Heart left ventricle (tissue), 16 donors: ENCODE measurements at regions not wholly inside any gene's neighbourhood (a gene's known extent, or its start where the extent isn't known, plus 50 kb on each side); places are given as distances from the start of the nearest gene placed in this dataset.

Experiments
- ATAC-seq, 4 donors: fragments of 200-7000 bp; cut with Tn5 transposase; one replicate each; pipeline ENCODE4 v1.9.1; 2020 to 2022; ENCODE audit warnings: moderate library complexity in 4 of 4, mild to moderate bottlenecking in 3 of 4, moderate number of reproducible peaks in 1 of 4
- DNase-seq, 5 donors: peaks; one replicate each; pipeline ENCODE4 v3.0.0-alpha.2; 2020
- H3K27ac ChIP-seq, 12 donors: fragments of 200-600 bp; sonication (generic) in 4 of 12; one replicate each; pipeline versions ENCODE4 v1.5.0 to v1.8.0; 2016 to 2022; ENCODE audit warnings: mild to moderate bottlenecking in 2 of 12
- H3K27me3 ChIP-seq, 9 donors: fragments of 200-600 bp; sonication (generic) in 2 of 9; one replicate each; pipeline versions ENCODE4 v1.5.1 to v1.8.0; 2016 to 2022; ENCODE audit warnings: mild to moderate bottlenecking in 3 of 9
- H3K36me3 ChIP-seq, 9 donors: fragments of 200-600 bp; sonication (generic) in 2 of 9; one replicate each; pipeline versions ENCODE4 v1.5.0 to v1.8.0; 2018 to 2022; ENCODE audit warnings: mild to moderate bottlenecking in 2 of 9
- H3K4me1 ChIP-seq, 12 donors: fragments of 200-600 bp; sonication (generic) in 4 of 12; one replicate each; pipeline versions ENCODE4 v1.5.0 to v1.8.0; 2016 to 2022; ENCODE audit warnings: mild to moderate bottlenecking in 3 of 12
- H3K4me3 ChIP-seq, 12 donors: fragments of 200-600 bp; sonication (generic) in 4 of 12; one replicate each; pipeline versions ENCODE4 v1.5.0 to v1.8.0; 2017 to 2022; ENCODE audit warnings: mild to moderate bottlenecking in 9 of 12, moderate library complexity in 4 of 12
- H3K9me3 ChIP-seq, 12 donors: fragments of 200-600 bp; sonication (generic) in 4 of 12; one replicate each; pipeline versions ENCODE4 v1.5.0 to v1.8.0; 2016 to 2022; ENCODE audit warnings: mild to moderate bottlenecking in 1 of 12
- CTCF ChIP-seq, 12 donors: fragments of 200-600 bp; sonication (generic) in 4 of 12; IDR thresholded peaks; one replicate each; pipeline versions ENCODE4 v1.5.0 to v1.8.0; 2018 to 2022; ENCODE audit warnings: antibody characterized with exemption in 12 of 12, mild to moderate bottlenecking in 5 of 12
- POLR2A ChIP-seq, 2 donors: fragments of 450-650 bp; IDR thresholded peaks; one replicate each; pipeline ENCODE4 v1.6.1; 2017; ENCODE audit warnings: antibody characterized with exemption in 2 of 2, mild to moderate bottlenecking in 2 of 2, moderate library complexity in 2 of 2
- WGBS, 4 donors: extraction: QIAGEN DNeasy Blood & Tissue Kit in 2 of 4; methylation state at CpG; one replicate each; pipeline versions ENCODE4 v1.1.5 to v1.1.7; 2013 to 2018; 5-methylcytosine and 5-hydroxymethylcytosine counted together
- intact Hi-C, 10 donors: fragments of 100-400 bp; cut with DNase I; formaldehyde crosslinking; loops; one replicate each; pipeline versions ENCODE4 v1.11.1 to v1.14.2; 2022
- donor health status: ischemic (EF 13 %, LVEDD 7.1; RV severe dilation, severe dysfunction).
- donor health status: healthy with polysubstance abuse.
- donor health status: DM: no; HTN: yes; CAD: no.
- donor health status: DM: no; HTN: no; CAD: no.
- donor health status: ischemic (EF 25% LVEDD 6.9; RV normal size, moderate dysfunction).
- donor health status: ischemic (EF 25% LVEDD 5.7; RV mildly dilated, moderate dysfunction).
- donor health status: healthy.
- donor health status: DM: yes; HTN: yes; CAD: no.
- donor health status: ischemic (EF 35%, LVEDD 5.7; RV mildly dilated, moderate dysfunction).
- donor health status: nonischemic (EF 11% LVEDD 7.7; RV severe dilation, severe dysfunction).
- donor health status: DM: yes; HTN: yes; CAD: no.
- donor health status: PGD.
- donor health status: ischemic (EF 29% LVEDD 5.4; RV normal size, mild dysfunction).
- donor health status: nonischemic (EF 23%, LVEDD 6.1; RV moderate dilation, normal function).

DNA sequence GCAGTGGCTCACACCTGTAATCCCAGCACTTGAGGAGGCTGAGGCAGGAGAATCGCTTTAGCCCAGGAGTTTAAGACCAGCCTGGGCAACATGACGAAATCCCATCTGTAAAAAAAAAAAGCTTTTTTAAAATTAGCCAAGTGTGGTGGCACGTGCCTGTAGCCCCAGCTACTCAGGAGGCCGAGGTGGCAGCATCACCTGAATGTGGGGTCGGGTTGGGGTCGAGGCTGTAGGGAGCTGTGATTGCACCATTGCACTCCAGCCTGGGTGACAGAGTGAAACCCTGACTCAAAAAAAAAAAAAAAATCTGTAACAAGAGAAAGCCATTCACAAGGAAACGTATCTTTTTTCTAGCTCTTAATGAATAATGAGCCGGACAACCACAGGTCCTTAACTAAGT is 74.7 kb upstream of the DLG1 start:
- TF ChIP-seq CTCF (IDR thresholded peaks at IDR 0.05) (no peak), POLR2A (IDR thresholded peaks at IDR 0.05) (no peak)
- H3K9me3 ChIP-seq = no peaks in the 10 kb centered on the region
- WGBS, 4 donors = 92 to 96% (median 94%) methylated on average over 8 of the region's 8 CpGs
- H3K27me3 ChIP-seq = no peaks in the 10 kb centered on the region
- peaks cover 0 to 3% (median 0%) of the 10 kb centered on the region in 12 donors for H3K4me1 ChIP-seq
- no peak overlapping the region for H3K4me3 ChIP-seq
- intact Hi-C loops = no loop called here
- no peak overlapping the region for H3K27ac ChIP-seq
- H3K36me3 ChIP-seq = no peaks in the 10 kb centered on the region
- DNase-seq = no peak
- ATAC-seq = no peak

DNA sequence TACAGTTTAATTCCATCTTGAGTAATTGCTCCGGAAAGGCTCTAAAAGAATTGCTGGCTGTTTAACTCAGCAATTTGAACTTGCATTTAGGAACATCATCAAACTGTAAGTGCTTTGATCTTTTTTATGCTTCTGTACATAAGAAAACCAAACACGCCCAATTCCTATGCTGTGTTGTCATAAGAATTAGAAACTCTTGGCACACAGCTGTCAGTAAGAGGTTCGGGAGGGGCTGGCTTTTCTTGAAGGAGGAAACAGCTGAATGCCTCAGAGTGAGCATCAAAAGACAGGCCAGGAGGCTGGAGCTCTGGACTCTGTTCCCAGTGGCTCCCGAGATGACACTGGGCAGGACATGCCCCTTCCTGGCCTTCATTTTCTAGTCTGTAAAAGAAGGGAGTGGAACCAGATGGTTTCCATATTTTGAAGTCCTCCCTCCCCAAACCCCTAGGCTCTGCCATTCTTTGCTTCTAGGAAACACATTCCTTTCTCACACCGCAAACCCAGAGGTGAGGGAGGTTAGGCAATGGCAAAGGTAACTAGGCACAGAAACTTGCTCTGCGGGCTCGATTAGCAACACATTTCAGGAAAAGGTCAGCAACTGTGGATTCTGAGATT is 73.7 kb upstream of the DLG1 start:
- DNase-seq (no peak), ATAC-seq (peak in 3 of 4 donors; percentile 13 to 44 (median 43))
- H3K9me3 ChIP-seq = no peaks in the 10 kb centered on the region
- H3K36me3 ChIP-seq = no peaks in the 10 kb centered on the region
- H3K27me3 ChIP-seq = no peaks in the 10 kb centered on the region
- no peak overlapping the region for H3K27ac ChIP-seq
- H3K4me3 ChIP-seq = no peak overlapping the region
- TF ChIP-seq CTCF (IDR thresholded peaks at IDR 0.05) = no peak
- no peak for TF ChIP-seq POLR2A (IDR thresholded peaks at IDR 0.05)
- intact Hi-C loops = no loop called here
- H3K4me1 ChIP-seq = peaks cover 0 to 3% (median 0%) of the 10 kb centered on the region in 12 donors
- WGBS, 4 donors = 53 to 70% (median 66%) methylated on average over 7 of the region's 7 CpGs

- WGBS, 4 donors = 68 to 83% (median 78%) methylated on average over 1 of the region's 1 CpG
- H3K36me3 ChIP-seq = no peaks in the 10 kb centered on the region
- no peaks in the 10 kb centered on the region for H3K9me3 ChIP-seq
- peaks cover 0 to 8% (median 0%) of the 10 kb centered on the region in 12 donors for H3K4me1 ChIP-seq
- H3K27ac ChIP-seq = no peak overlapping the region
- DNase-seq = no peak
- ATAC-seq = no peak
- intact Hi-C loops = no loop called here
- TF ChIP-seq CTCF (IDR thresholded peaks at IDR 0.05) = no peak
- TF ChIP-seq POLR2A (IDR thresholded peaks at IDR 0.05) = no peak
- no peak overlapping the region for H3K4me3 ChIP-seq
- H3K27me3 ChIP-seq = no peaks in the 10 kb centered on the region
Observed at GRCh38 chr3:197371591-197372046, 73.2 kb upstream of the DLG1 start.

GRCh38 chr3:197369545-197369944 is 71.1 kb upstream of the DLG1 start:
- no peaks in the 10 kb centered on the region for H3K36me3 ChIP-seq
- no peak for DNase-seq
- intact Hi-C loops = no loop called here
- TF ChIP-seq CTCF (IDR thresholded peaks at IDR 0.05) (no peak), POLR2A (IDR thresholded peaks at IDR 0.05) (no peak)
- H3K27ac ChIP-seq = no peak overlapping the region
- H3K27me3 ChIP-seq = no peaks in the 10 kb centered on the region
- WGBS, 4 donors = 82 to 94% (median 89%) methylated on average over 2 of the region's 2 CpGs
- no peaks in the 10 kb centered on the region for H3K9me3 ChIP-seq
- H3K4me3 ChIP-seq = no peak overlapping the region
- ATAC-seq = no peak
- peaks cover 0 to 19% (median 2%) of the 10 kb centered on the region in 12 donors for H3K4me1 ChIP-seq
